ENCODE measurements at regions not wholly inside any gene's neighbourhood (a gene's known extent, or its start where the extent isn't known, plus 50 kb on each side); places are given as distances from the start of the nearest gene placed in this dataset.
"Not testable (repeated sequence)": the region's sequence is repeated elsewhere in the genome, so short reads cannot be mapped to it uniquely, and the experiment has no call there.

- no peak for DNase-seq
These were observed 756.5 kb upstream of the AGA start for GRCh38 chr4:178198691-178199090.

GRCh38 chr4:178202422-178202821, 760.2 kb upstream of the AGA start:
- Histone ChIP-seq H3K4me3 (no peak overlapping the region), H3K36me3 (no peaks in the 10 kb centered on the region), H3K4me1 (no peaks in the 10 kb centered on the region), H3K27ac (no peak overlapping the region), H3K9me3 (peaks cover 0 to 5% of the 10 kb centered on the region in 2 donors), H3K27me3 (no peaks in the 10 kb centered on the region)
- ATAC-seq (no peak), DNase-seq (no peak)
- intact Hi-C loops (cut with DNase I): no loop called here
- TF ChIP-seq CTCF (IDR thresholded peaks at IDR 0.05): no peak

More at GRCh38 chr4:178198691-178199090, 756.5 kb upstream of the AGA start:
- Histone ChIP-seq H3K9me3 (peaks cover 0 to 4% of the 10 kb centered on the region in 2 donors), H3K4me3 (no peak overlapping the region), H3K4me1 (no peaks in the 10 kb centered on the region), H3K27me3 (no peaks in the 10 kb centered on the region), H3K36me3 (no peaks in the 10 kb centered on the region), H3K27ac (no peak overlapping the region)
- ATAC-seq: no peak
- no peak for TF ChIP-seq CTCF (IDR thresholded peaks at IDR 0.05)
- intact Hi-C loops (cut with DNase I): no loop called here

GRCh38 chr4:178205826-178206225, 763.6 kb upstream of the AGA start:
- intact Hi-C loops (cut with DNase I): no loop called here
- H3K36me3 ChIP-seq: no peaks in the 10 kb centered on the region
- TF ChIP-seq CTCF (IDR thresholded peaks at IDR 0.05): no peak
- no peaks in the 10 kb centered on the region for H3K4me1 ChIP-seq
- no peaks in the 10 kb centered on the region for H3K27me3 ChIP-seq
- H3K4me3 ChIP-seq: no peak overlapping the region
- no peak overlapping the region for H3K27ac ChIP-seq
- ATAC-seq: no peak
- DNase-seq: no peak
- H3K9me3 ChIP-seq: peaks cover 0 to 16% of the 10 kb centered on the region in 2 donors

- TF ChIP-seq CTCF (IDR thresholded peaks at IDR 0.05): no peak
- H3K4me3 ChIP-seq: no peak overlapping the region
- H3K36me3 ChIP-seq: no peaks in the 10 kb centered on the region
- DNase-seq (no peak), ATAC-seq (no peak)
- H3K27me3 ChIP-seq: no peaks in the 10 kb centered on the region
- no peaks in the 10 kb centered on the region for H3K4me1 ChIP-seq
- intact Hi-C loops (cut with DNase I): no loop called here
- no peak overlapping the region for H3K27ac ChIP-seq
- peaks cover 0 to 5% of the 10 kb centered on the region in 2 donors for H3K9me3 ChIP-seq
These were observed 773.1 kb upstream of the AGA start for GRCh38 chr4:178215309-178215708.

GRCh38 chr4:178215763-178216162, 773.5 kb upstream of the AGA start:
- intact Hi-C loops (cut with DNase I): no loop called here
- no peak for TF ChIP-seq CTCF (IDR thresholded peaks at IDR 0.05)

GRCh38 chr4:178226421-178226820, 784.2 kb upstream of the AGA start:
- H3K4me3 ChIP-seq; H3K36me3 ChIP-seq; H3K27me3 ChIP-seq; H3K27ac ChIP-seq; ATAC-seq; intact Hi-C loops (cut with DNase I); H3K4me1 ChIP-seq; DNase-seq: not testable (repeated sequence)
- H3K9me3 ChIP-seq: peaks cover 0 to 32% of the 10 kb centered on the region in 2 donors

More at GRCh38 chr4:178215763-178216162, 773.5 kb upstream of the AGA start:
- Histone ChIP-seq H3K4me1 (no peaks in the 10 kb centered on the region), H3K36me3 (no peaks in the 10 kb centered on the region), H3K9me3 (peaks cover 0 to 1% of the 10 kb centered on the region in 2 donors), H3K27me3 (no peaks in the 10 kb centered on the region), H3K4me3 (no peak overlapping the region), H3K27ac (no peak overlapping the region)
- DNase-seq (no peak), ATAC-seq (no peak)
